Chondrocyte (in vitro differentiated cells): ENCODE measurements at regions not wholly inside any gene's neighbourhood (a gene's known extent, or its start where the extent isn't known, plus 50 kb on each side); places are given as distances from the start of the nearest gene placed in this dataset.
"Not testable (repeated sequence)": the region's sequence is repeated elsewhere in the genome, so short reads cannot be mapped to it uniquely, and the experiment has no call there.

ENCODE experiments used
- DNase-seq: peaks from one replicate; pipeline ENCODE4 v3.0.0; 2021; ENCODE audit warnings: mixed read lengths, low spot score
- H3K27ac Mint-ChIP-seq: one replicate; pipeline ENCODE4 v1.8.0; 2021; ENCODE audit warnings: mild to moderate bottlenecking, moderate library complexity, mixed read lengths; ENCODE audit not compliant: unreplicated experiment
- H3K27me3 Mint-ChIP-seq: 2 replicates; pipeline ENCODE4 v1.8.0; 2021; ENCODE audit warnings: low read depth, mixed read lengths
- H3K36me3 Mint-ChIP-seq: 2 replicates; pipeline ENCODE4 v1.8.0; 2021; ENCODE audit warnings: low read depth, mixed read lengths
- H3K4me1 Mint-ChIP-seq: 2 replicates; pipeline ENCODE4 v1.8.0; 2021; ENCODE audit warnings: low read depth, mild to moderate bottlenecking, mixed read lengths
- H3K4me3 Mint-ChIP-seq: one replicate; pipeline ENCODE4 v1.8.0; 2021; ENCODE audit warnings: mild to moderate bottlenecking, moderate library complexity, mixed read lengths; ENCODE audit not compliant: unreplicated experiment
- H3K9me3 Mint-ChIP-seq: 2 replicates; pipeline ENCODE4 v1.8.0; 2021; ENCODE audit warnings: low read depth, mixed read lengths
- CTCF ChIP-seq: fragments of 200-600 bp; sonication (generic); IDR thresholded peaks from 2 replicates; pipeline ENCODE4 v1.5.0; 2021; ENCODE audit warnings: antibody characterized with exemption, mild to moderate bottlenecking, moderate library complexity

- no peaks in the 10 kb centered on the region for H3K36me3 Mint-ChIP-seq
- H3K4me3 Mint-ChIP-seq, result no peak overlapping the region
- H3K27me3 Mint-ChIP-seq, result no peaks in the 10 kb centered on the region
- no peaks in the 10 kb centered on the region for H3K9me3 Mint-ChIP-seq
- DNase-seq, result no peak
- no peak for TF ChIP-seq CTCF
- peaks cover 8% of the 10 kb centered on the region for H3K4me1 Mint-ChIP-seq
- H3K27ac Mint-ChIP-seq, result no peak overlapping the region
Observed at GRCh38 chr6:144630857-144631256, 345.7 kb downstream of the UTRN start.

GRCh38 chr6:144632266-144632665 is 347.1 kb downstream of the UTRN start:
- no peak for DNase-seq
- no peak for TF ChIP-seq CTCF
- no peak overlapping the region for H3K27ac Mint-ChIP-seq
- no peak overlapping the region for H3K4me3 Mint-ChIP-seq
- H3K9me3 Mint-ChIP-seq, result no peaks in the 10 kb centered on the region
- no peaks in the 10 kb centered on the region for H3K27me3 Mint-ChIP-seq
- H3K36me3 Mint-ChIP-seq, result no peaks in the 10 kb centered on the region
- H3K4me1 Mint-ChIP-seq, result peaks cover 8% of the 10 kb centered on the region

GRCh38 chr6:144633886-144634285 is 348.8 kb downstream of the UTRN start:
- H3K27me3 Mint-ChIP-seq, result no peaks in the 10 kb centered on the region
- no peak for TF ChIP-seq CTCF
- H3K9me3 Mint-ChIP-seq, result no peaks in the 10 kb centered on the region
- no peak overlapping the region for H3K27ac Mint-ChIP-seq
- DNase-seq, result no peak
- H3K4me3 Mint-ChIP-seq, result no peak overlapping the region
- H3K4me1 Mint-ChIP-seq, result peaks cover 8% of the 10 kb centered on the region
- H3K36me3 Mint-ChIP-seq, result no peaks in the 10 kb centered on the region

- Mint-ChIP-seq H3K4me3 (no peak overlapping the region), H3K27me3 (no peaks in the 10 kb centered on the region), H3K27ac (no peak overlapping the region), H3K36me3 (no peaks in the 10 kb centered on the region), H3K4me1 (peaks cover 8% of the 10 kb centered on the region), H3K9me3 (no peaks in the 10 kb centered on the region)
- no peak for TF ChIP-seq CTCF
- no peak for DNase-seq
Observed at GRCh38 chr6:144634371-144634770, 349.2 kb downstream of the UTRN start.

- no peak for DNase-seq
- H3K4me3 Mint-ChIP-seq, result no peak overlapping the region
- no peaks in the 10 kb centered on the region for H3K27me3 Mint-ChIP-seq
- no peak overlapping the region for H3K27ac Mint-ChIP-seq
- H3K4me1 Mint-ChIP-seq, result peaks cover 8% of the 10 kb centered on the region
- H3K36me3 Mint-ChIP-seq, result no peaks in the 10 kb centered on the region
- no peak for TF ChIP-seq CTCF
- no peaks in the 10 kb centered on the region for H3K9me3 Mint-ChIP-seq
Observed at GRCh38 chr6:144635051-144635450, 349.9 kb downstream of the UTRN start.

- H3K27ac Mint-ChIP-seq, H3K27me3 Mint-ChIP-seq, H3K4me3 Mint-ChIP-seq, DNase-seq, H3K9me3 Mint-ChIP-seq, H3K4me1 Mint-ChIP-seq, H3K36me3 Mint-ChIP-seq: not testable (repeated sequence)
Observed at GRCh38 chr6:144636025-144636424, 350.9 kb downstream of the UTRN start.
